NCI-H2196 (cell line): ENCODE measurements at regions not wholly inside any gene's neighbourhood (a gene's known extent, or its start where the extent isn't known, plus 50 kb on each side); places are given as distances from the start of the nearest gene placed in this dataset.

Experiments
- DNase-seq: peaks from one replicate; lab custom pipeline; 2025; ENCODE audit not compliant: unreplicated experiment; lab: John Stamatoyannopoulos, UW

DNA sequence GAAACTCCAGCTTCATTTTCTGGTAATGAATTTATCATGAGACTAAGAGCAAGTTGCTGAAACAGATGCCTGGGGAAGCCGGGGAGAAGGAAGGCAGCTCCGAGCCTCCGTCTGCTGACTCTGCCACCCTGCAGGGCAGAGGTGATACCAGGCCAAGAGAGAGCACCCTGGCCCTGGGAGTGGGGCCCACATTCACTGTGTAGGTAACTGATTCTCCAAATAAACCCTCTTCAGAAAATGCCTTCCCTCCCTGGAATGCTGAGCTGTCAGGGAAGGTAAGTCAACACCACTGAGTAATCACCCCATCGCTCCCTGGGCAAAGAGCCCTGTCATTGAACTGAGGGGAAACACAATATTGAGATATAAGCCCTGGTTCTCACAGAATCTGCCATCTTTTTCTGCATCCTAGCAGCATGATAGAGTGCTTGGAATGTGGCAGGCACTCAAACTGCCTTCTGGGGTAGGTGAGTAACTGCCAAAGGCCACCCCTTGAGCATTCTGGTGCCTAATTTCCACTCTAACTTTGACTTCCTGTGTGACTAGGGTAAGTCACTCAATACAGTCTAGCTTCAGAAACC is 147.6 kb downstream of the SPATA19 start:
- DNase-seq, result no peak

DNA sequence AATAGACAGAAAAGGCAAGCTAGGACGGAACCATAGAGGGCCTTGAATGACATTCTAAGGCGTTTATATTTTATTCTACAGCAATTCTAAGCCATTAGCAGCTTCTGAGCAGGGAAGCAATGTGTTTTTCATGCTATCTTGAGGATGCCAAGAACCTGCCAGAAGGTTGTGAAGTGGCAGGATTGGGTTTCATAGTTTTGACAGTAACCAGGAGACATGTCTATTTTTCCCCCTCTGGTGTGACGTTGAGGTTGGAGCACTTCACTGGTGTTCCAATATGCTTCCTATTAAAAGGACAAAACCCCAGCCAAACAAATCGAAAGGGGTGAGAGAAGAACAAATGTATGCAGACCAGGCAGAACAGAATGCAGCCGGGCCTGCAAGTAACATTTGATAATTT is 148.2 kb downstream of the SPATA19 start:
- no peak for DNase-seq

GRCh38 chr11:133695387-133695786 is 149.9 kb downstream of the SPATA19 start:
- no peak for DNase-seq

GRCh38 chr11:133694701-133695100 is 150.6 kb downstream of the SPATA19 start:
- no peak for DNase-seq

- no peak for DNase-seq
Measured at GRCh38 chr11:133693110-133693509, 152.2 kb downstream of the SPATA19 start.

GRCh38 chr11:133692126-133692934 is 153.0 kb downstream of the SPATA19 start:
- DNase-seq, result no peak

DNA sequence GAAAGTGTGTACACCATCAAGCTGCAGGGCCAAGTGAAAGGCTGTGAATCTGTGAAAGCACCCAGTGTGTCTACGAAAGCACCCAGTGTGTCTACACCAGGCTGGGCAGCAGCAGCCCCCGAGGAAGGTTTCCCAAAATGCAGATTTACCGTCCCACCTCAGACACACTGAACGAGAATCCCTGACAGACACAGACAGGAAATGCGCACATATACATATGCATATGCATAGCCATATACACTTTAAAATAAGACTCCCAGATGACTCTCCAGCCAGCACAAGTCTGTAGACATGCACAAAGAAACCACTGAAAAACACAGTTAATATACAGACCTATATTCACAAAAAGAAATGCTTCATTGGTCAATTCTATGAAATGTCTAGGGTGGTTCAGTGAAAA is 155.5 kb upstream of the OPCML start:
- DNase-seq, result no peak

DNA sequence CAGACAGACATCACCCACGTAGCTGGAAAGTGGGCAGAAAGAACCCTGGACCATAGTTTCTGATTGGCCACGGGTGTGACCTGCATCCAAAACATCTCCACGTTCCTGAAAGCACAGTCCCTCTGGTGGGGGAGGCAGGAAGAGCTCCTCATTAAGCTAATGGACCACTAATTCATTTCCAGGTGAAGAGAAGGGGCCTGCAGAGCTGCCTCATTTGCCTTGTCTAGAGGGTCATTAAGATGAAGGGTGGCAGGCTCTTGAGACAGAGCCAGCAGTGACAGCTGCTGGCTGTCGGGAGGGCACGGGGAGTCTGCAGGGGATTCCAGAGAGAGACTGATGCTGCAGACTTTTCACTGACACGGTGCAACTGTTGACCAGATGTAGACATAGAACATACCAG is 149.6 kb upstream of the OPCML start:
- no peak for DNase-seq

GRCh38 chr11:133679896-133680295 is 147.6 kb upstream of the OPCML start:
- DNase-seq, result no peak

GRCh38 chr11:133678191-133678590 is 145.9 kb upstream of the OPCML start:
- no peak for DNase-seq

GRCh38 chr11:133677387-133677786 is 145.1 kb upstream of the OPCML start:
- DNase-seq, result no peak

DNA sequence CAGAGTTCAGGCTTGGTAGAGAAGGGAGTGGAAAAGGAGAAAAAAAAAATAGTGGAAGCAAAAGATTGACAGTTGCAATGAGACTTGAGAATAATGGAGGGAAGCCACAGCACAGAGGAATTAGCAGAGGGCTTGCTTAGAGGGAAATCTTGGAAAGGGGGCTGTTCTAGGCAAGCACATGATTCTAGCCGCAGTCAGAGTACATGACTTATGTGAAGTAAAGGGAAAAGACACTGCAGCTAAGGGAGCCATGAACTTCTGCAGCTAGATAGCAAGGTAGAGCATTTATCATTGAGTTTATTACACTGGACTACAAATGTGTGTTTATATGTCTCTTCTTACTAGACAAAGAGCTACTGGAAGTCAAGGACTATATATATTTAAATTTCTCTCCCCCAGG is 144.0 kb upstream of the OPCML start:
- no peak for DNase-seq

DNA sequence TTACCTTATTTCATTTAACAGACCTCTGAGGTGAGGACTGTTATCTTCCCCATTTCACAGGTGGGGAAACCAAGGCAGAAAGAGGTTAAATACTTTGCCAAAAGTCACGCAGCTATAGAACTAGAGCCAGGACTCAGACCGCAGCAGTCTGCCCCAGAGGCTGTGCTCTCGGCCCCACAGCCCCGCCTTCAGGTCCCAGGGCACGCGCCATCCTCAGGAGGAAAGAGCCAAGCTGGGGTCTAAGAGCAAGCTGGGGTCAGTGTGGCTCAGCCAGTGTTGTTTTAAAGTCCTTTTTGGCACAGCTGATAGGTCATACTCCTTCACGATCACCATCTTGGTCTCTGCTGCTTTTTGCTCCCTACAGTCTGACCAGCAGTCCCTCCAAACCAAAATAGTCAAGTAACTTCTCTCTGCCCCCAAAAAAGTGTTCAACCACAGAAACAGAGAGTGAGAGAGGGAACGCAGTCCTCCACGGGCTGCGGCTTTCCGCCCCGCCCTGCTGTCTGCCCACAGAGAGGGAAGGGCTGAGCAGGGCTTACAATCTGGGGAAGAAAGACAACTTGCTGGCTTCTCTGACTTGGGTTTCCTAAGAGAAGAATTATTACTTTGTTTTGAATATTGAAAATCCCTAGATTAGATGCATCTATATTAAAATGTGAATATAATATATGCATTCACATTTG is 137.2 kb upstream of the OPCML start:
- no peak for DNase-seq

GRCh38 chr11:133663135-133663985 is 131.1 kb upstream of the OPCML start:
- no peak for DNase-seq

DNA sequence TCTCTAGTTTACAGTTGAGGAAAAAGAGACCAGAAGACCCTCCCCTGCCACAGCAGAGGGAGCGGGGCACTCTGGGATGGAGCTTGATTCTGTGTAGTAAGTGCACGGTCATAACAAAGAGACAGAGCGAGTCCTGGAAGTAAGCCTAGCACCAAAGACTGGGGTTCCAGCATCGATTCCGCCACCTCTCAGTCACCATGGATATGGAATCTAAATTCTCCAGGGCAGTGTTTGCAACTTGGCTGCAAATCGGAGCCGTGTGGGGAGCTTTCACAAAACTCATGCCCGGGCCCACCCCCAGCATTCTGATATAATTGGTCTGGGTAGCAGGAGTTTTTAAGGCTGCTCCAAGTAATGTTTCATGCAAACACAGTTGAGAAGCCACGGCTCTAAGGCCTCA is 129.5 kb upstream of the OPCML start:
- no peak for DNase-seq

GRCh38 chr11:133660202-133660568 is 127.9 kb upstream of the OPCML start:
- no peak for DNase-seq

DNA sequence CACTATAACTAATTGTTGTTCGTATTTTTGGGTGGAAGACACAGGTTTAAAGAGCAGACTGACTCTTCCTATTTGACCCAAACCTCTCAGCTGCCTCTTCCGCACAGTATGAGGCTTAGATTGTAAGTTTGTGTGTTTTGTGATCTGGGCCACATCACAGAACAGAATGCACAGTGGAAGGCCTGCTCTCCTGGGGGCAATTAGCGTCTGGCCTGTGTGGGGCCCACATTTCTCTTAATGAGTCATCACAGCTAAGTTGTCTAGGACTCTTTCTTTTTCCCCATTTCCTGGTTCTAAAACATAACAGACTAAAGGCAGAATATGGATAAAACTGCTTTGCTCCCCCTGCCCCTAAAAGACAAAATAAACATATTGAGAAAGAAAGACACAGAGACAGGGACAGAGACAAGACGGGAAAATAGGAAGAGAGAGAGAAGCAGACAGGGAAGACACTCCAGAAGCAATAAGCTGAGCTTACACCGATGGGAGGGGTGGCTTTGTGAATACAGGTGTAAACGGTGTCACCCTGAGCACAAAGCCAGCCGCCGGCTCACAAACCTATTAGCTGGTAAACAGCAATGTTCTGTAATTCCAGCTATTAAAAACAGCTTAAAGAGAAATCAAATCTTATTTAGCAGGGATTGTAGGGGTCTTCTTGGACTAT is 127.4 kb upstream of the OPCML start:
- DNase-seq, result no peak

- no peak for DNase-seq
Measured at GRCh38 chr11:133657054-133657453, 124.8 kb upstream of the OPCML start.

GRCh38 chr11:133656082-133656635 is 123.9 kb upstream of the OPCML start:
- DNase-seq, result no peak

DNA sequence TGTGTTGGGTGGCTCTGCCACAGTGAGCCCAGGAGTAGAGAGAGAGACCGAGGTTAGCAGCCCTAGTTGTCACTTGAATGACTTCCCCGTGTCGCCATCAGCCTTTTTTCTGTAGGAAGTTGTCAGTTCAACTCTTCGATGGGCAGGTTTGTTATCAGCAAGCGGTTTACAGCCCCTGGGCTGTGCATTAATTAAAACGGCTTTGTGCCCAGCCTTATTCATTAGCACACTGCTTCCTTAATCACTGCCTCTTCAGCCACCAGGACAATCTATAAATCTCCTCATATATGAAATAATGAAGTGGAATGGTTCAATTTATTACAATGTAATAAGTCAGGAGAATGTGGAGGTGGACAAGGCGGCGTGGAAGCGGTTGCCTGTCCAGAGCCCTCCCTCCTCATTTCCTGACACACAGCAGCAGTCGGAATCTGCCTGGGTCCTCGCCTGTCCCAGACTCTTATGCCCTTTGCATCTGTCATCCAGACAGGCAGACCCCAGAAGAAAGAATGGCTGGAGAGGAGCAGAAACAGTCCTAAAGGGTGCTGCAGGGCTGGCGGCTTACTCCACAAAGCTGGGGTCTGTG is 122.4 kb upstream of the OPCML start:
- DNase-seq, result no peak
